Upper lobe of left lung (tissue), 6 donors: ENCODE measurements at regions not wholly inside any gene's neighbourhood (a gene's known extent, or its start where the extent isn't known, plus 50 kb on each side); places are given as distances from the start of the nearest gene placed in this dataset.

ENCODE experiments used
- ATAC-seq, 2 donors: fragments of 200-7000 bp; cut with Tn5 transposase; one replicate each; pipeline ENCODE4 v1.9.1; 2022; ENCODE audit warnings: mild to moderate bottlenecking in 2 of 2, moderate library complexity in 2 of 2; ENCODE audit not compliant: low FRiP score in 2 of 2
- DNase-seq, 2 donors: peaks; one replicate each; pipeline ENCODE4 v3.0.0-alpha.2; 2019 to 2020
- H3K27ac ChIP-seq, 4 donors: fragments of 200-600 bp; sonication (generic); one replicate each; pipeline ENCODE4 v1.5.1; 2016 to 2019
- H3K27me3 ChIP-seq, 4 donors: fragments of 200-600 bp; sonication (generic); one replicate each; pipeline ENCODE4 v1.5.1; 2017 to 2019
- H3K36me3 ChIP-seq, 4 donors: fragments of 200-600 bp; sonication (generic); one replicate each; pipeline ENCODE4 v1.5.1; 2016 to 2019
- H3K4me1 ChIP-seq, 4 donors: fragments of 200-600 bp; sonication (generic); one replicate each; pipeline ENCODE4 v1.5.1; 2018 to 2019
- H3K4me3 ChIP-seq, 4 donors: fragments of 200-600 bp; sonication (generic); one replicate each; pipeline ENCODE4 v1.5.1; 2017 to 2019; ENCODE audit warnings: mild to moderate bottlenecking in 2 of 4, moderate library complexity in 1 of 4
- H3K9me3 ChIP-seq, 4 donors: fragments of 200-600 bp; sonication (generic); one replicate each; pipeline ENCODE4 v1.5.1; 2018 to 2019
- CTCF ChIP-seq, 6 experiments: fragments of 450-650 bp in 4 of 6; fragments of 200-600 bp in 2 of 6; sonication (generic) in 2 of 6; IDR thresholded peaks; one replicate each; pipeline ENCODE4 v1.5.1; 2016 to 2019; ENCODE audit warnings: antibody characterized with exemption in 6 of 6
- EP300 ChIP-seq, 4 donors: sonication (generic); formaldehyde crosslinking; IDR thresholded peaks; one replicate each; pipeline ENCODE4 v1.5.1; 2017; ENCODE audit warnings: antibody characterized with exemption in 4 of 4, control low read depth in 2 of 4
- POLR2A ChIP-seq, 4 donors: fragments of 450-650 bp; IDR thresholded peaks; one replicate each; pipeline ENCODE4 v1.5.1; 2016 to 2017; ENCODE audit warnings: antibody characterized with exemption in 4 of 4, mild to moderate bottlenecking in 2 of 4
- POLR2AphosphoS5 ChIP-seq, 2 donors: sonication (generic); formaldehyde crosslinking; IDR thresholded peaks; one replicate each; pipeline ENCODE4 v1.5.1; 2017; ENCODE audit warnings: antibody characterized with exemption in 2 of 2
- WGBS, 2 donors: methylation state at CpG; one replicate each; pipeline ENCODE4 v1.1.5; 2017 to 2018; 5-methylcytosine and 5-hydroxymethylcytosine counted together
- donor health status: DM: no; HTN: no; CAD: no; lungs with moderate emphysema.
- donor health status: DM: no; HTN: yes; CAD: no; lungs with severe emphysema.

- DNase-seq (no peak), ATAC-seq (no peak)
- TF ChIP-seq POLR2AphosphoS5 (IDR thresholded peaks at IDR 0.05), result no peak
- TF ChIP-seq POLR2A (IDR thresholded peaks at IDR 0.05), result no peak
- no peak for TF ChIP-seq CTCF (IDR thresholded peaks at IDR 0.05)
- TF ChIP-seq EP300 (IDR thresholded peaks at IDR 0.05), result no peak
- no peaks in the 10 kb centered on the region for H3K27me3 ChIP-seq
- H3K36me3 ChIP-seq, result no peaks in the 10 kb centered on the region
- H3K27ac ChIP-seq, result no peak overlapping the region
- H3K4me3 ChIP-seq, result no peak overlapping the region
- no peaks in the 10 kb centered on the region for H3K4me1 ChIP-seq
- no peaks in the 10 kb centered on the region for H3K9me3 ChIP-seq
Measured at GRCh38 chr5:167489202-167489601, 802.2 kb upstream of the WWC1 start.

GRCh38 chr5:167503926-167504720 lies 787.3 kb upstream of the WWC1 start:
- DNase-seq, result no peak
- Histone ChIP-seq H3K27ac (no peak overlapping the region), H3K36me3 (no peaks in the 10 kb centered on the region), H3K4me1 (no peaks in the 10 kb centered on the region), H3K27me3 (no peaks in the 10 kb centered on the region), H3K4me3 (no peak overlapping the region), H3K9me3 (no peaks in the 10 kb centered on the region)
- TF ChIP-seq POLR2A (IDR thresholded peaks at IDR 0.05) (no peak), POLR2AphosphoS5 (IDR thresholded peaks at IDR 0.05) (no peak), EP300 (IDR thresholded peaks at IDR 0.05) (no peak), CTCF (IDR thresholded peaks at IDR 0.05) (no peak)
- no peak for ATAC-seq
- 49 to 56% methylated on average over 5 of the region's 5 CpGs for WGBS, 2 donors

- WGBS, 2 donors, result 60 to 71% methylated on average over 4 of the region's 4 CpGs
- Histone ChIP-seq H3K4me3 (no peak overlapping the region), H3K9me3 (no peaks in the 10 kb centered on the region), H3K27me3 (no peaks in the 10 kb centered on the region), H3K27ac (no peak overlapping the region), H3K4me1 (no peaks in the 10 kb centered on the region), H3K36me3 (no peaks in the 10 kb centered on the region)
- ATAC-seq, result no peak
- TF ChIP-seq POLR2A (IDR thresholded peaks at IDR 0.05), result no peak
- TF ChIP-seq POLR2AphosphoS5 (IDR thresholded peaks at IDR 0.05), result no peak
- TF ChIP-seq EP300 (IDR thresholded peaks at IDR 0.05), result no peak
- no peak for TF ChIP-seq CTCF (IDR thresholded peaks at IDR 0.05)
- no peak for DNase-seq
Measured at GRCh38 chr5:167507463-167508233, 783.8 kb upstream of the WWC1 start.

GRCh38 chr5:167509076-167509475 lies 782.4 kb upstream of the WWC1 start:
- no peaks in the 10 kb centered on the region for H3K9me3 ChIP-seq
- no peaks in the 10 kb centered on the region for H3K4me1 ChIP-seq
- TF ChIP-seq POLR2AphosphoS5 (IDR thresholded peaks at IDR 0.05) (no peak), EP300 (IDR thresholded peaks at IDR 0.05) (no peak), CTCF (IDR thresholded peaks at IDR 0.05) (no peak), POLR2A (IDR thresholded peaks at IDR 0.05) (no peak)
- ATAC-seq (no peak), DNase-seq (no peak)
- H3K36me3 ChIP-seq, result no peaks in the 10 kb centered on the region
- no peaks in the 10 kb centered on the region for H3K27me3 ChIP-seq
- no peak overlapping the region for H3K4me3 ChIP-seq
- no peak overlapping the region for H3K27ac ChIP-seq
- 90 to 94% methylated on average over 3 of the region's 3 CpGs for WGBS, 2 donors
